ENCODE measurements at regions not wholly inside any gene's neighbourhood (a gene's known extent, or its start where the extent isn't known, plus 50 kb on each side); places are given as distances from the start of the nearest gene placed in this dataset.

DNA sequence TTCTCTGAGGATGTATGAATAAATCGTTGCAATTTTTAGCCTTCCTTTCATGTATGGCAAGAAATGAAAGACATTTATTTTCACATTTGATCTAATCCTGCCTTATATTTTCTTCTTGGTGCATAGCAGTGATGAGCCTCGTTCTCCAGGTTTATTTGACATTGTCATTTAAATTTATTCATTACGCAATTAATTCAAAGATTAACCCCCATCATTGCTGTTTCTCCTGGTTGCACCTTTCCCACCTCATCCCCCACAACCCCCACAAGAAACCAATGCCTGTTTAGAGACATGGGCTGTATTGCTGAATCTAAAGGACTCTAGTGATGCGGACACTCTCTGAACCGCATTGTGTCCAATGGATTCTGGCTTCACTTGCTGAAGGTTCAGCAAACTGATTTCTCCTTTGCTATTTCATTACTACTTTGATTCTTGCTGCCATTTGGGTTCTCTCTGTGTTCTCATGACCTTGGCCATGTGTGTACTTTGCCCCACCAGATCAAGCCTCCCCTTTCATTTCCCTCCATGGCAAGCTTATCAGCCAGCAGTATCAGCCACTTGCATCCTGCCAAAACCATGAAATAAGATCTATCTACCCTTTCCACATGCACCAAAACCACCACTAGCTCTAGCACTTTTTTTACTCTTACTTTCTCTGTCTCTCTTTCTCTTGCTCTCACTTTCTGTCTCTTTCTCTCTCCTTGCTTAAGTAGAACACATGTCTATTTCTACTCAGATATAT is 382.7 kb downstream of the GBE1 start:
- TF ChIP-seq, protein P1, sequence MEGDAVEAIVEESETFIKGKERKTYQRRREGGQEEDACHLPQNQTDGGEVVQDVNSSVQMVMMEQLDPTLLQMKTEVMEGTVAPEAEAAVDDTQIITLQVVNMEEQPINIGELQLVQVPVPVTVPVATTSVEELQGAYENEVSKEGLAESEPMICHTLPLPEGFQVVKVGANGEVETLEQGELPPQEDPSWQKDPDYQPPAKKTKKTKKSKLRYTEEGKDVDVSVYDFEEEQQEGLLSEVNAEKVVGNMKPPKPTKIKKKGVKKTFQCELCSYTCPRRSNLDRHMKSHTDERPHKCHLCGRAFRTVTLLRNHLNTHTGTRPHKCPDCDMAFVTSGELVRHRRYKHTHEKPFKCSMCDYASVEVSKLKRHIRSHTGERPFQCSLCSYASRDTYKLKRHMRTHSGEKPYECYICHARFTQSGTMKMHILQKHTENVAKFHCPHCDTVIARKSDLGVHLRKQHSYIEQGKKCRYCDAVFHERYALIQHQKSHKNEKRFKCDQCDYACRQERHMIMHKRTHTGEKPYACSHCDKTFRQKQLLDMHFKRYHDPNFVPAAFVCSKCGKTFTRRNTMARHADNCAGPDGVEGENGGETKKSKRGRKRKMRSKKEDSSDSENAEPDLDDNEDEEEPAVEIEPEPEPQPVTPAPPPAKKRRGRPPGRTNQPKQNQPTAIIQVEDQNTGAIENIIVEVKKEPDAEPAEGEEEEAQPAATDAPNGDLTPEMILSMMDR (IDR thresholded peaks at IDR 0.05; ENCODE audit: low read depth, low read length, missing control alignments), result no peak
- no peak for DNase-seq (ENCODE audit: extremely low read depth, low read depth)
- no peak overlapping the region for H3K4me3 ChIP-seq (replicated peaks; ENCODE audit: low read depth, low read length)

DNA sequence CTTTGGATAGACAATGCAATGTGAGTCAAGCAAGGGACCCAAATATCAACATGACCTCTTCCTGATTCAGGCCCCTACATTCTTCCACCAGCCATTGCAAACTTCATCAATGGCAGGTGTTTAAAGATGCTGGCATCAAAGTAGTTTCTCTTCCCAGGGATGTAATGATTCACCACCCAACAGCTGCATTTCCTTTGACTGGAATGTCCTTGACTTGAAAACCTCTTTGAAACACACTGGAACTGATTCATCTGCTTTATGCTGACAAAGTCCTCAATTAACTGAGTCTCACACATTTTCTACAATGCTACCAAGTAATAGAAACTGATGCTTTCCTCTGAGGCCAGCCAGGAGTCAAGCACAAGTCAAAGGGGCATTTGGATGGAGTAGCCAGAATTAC is 385.5 kb downstream of the GBE1 start:
- TF ChIP-seq, protein P1 (IDR thresholded peaks at IDR 0.05; ENCODE audit: low read depth, low read length, missing control alignments), result no peak
- no peak overlapping the region for H3K4me3 ChIP-seq (replicated peaks; ENCODE audit: low read depth, low read length)
- no peak for DNase-seq (ENCODE audit: extremely low read depth, low read depth)

DNA sequence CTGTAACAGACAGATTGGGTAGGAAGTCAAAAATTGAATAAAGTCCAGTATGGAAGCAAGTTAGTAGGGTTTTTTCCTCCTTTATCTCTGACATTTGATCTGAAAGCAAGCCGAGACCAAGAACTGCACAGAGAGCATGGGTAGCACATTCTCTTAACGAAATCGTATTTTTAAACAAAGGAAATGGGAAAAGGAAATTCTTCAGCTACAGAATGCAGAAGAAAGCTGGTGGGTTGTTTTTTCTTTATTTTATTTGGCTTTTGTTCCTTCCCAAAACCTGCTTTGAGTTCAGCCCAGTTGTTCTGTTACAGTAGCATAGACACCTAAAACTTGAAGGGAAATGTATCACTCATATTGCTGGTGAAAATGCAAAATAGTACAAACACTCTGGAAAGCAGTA is 397.0 kb downstream of the GBE1 start:
- no peak overlapping the region for H3K4me3 ChIP-seq (replicated peaks; ENCODE audit: low read depth, low read length)
- no peak for DNase-seq (ENCODE audit: extremely low read depth, low read depth)
- TF ChIP-seq, protein P1 (IDR thresholded peaks at IDR 0.05; ENCODE audit: low read depth, low read length, missing control alignments), result no peak

DNA sequence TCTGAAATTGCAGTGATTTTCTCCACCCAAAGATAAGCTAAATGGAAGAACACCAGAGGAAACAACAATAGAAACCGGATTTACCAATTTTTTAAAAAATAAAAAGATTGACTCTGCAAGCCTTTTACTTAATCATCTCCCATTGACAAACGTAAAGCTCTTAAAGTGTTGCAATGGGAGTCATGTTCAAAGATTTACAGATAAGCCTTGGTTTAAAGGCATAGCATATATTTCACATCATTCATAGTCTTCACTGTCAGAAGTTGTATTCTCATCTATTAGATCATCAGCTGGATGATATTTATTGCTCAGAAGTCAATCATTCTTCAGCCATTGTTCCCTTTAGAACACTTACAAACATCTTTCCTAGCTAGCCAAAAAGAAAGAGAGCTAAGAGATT is 397.6 kb downstream of the GBE1 start:
- DNase-seq (ENCODE audit: extremely low read depth, low read depth), result no peak

DNA sequence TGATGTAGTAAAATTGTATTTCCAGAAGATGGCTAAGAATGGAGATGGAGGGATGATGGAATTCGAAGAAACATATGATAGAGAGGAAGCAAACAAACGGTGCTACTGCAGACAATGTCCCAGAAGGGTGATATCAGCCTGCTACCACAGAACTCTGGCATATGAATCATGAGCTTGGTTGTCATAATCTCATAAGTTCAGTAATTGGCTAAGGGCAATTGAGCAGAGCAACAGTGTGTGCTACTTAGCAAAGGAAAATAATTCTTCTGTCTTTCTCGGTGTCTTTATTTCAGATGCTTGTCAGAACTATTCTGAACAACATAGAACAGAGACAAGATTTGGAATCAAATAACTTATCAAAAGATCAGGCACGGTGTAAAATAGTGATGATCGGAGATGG is 407.3 kb downstream of the GBE1 start:
- TF ChIP-seq, protein P1 (IDR thresholded peaks at IDR 0.05; ENCODE audit: low read depth, low read length, missing control alignments), result no peak
- DNase-seq (ENCODE audit: extremely low read depth, low read depth), result no peak
- no peak overlapping the region for H3K4me3 ChIP-seq (replicated peaks; ENCODE audit: low read depth, low read length)

More for the DNA sequence above, 397.6 kb downstream of the GBE1 start:
- TF ChIP-seq, protein P1 (IDR thresholded peaks at IDR 0.05; ENCODE audit: low read depth, low read length, missing control alignments), result no peak
- no peak overlapping the region for H3K4me3 ChIP-seq (replicated peaks; ENCODE audit: low read depth, low read length)

DNA sequence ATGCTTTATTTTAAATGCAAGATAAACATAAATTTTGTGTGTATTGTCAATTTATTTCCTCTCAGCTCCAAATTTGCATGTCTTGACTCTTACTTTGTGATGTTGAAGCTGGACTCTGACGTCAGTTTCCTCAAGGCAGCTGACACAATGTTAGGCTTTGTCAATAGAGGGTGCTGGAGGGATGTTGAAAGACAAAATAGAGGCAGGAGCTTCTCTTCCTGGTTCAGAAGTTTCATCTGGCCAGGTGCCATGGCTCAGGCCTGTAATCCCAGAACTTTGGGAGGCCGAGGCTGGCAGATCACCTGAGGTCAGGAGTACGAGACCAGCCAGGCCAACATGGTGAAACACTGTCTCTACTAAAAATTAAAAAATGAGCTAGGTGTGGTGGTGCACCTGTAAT is 408.6 kb downstream of the GBE1 start:
- TF ChIP-seq, protein P1 (IDR thresholded peaks at IDR 0.05; ENCODE audit: low read depth, low read length, missing control alignments), result no peak
- DNase-seq (ENCODE audit: extremely low read depth, low read depth), result no peak
- no peak overlapping the region for H3K4me3 ChIP-seq (replicated peaks; ENCODE audit: low read depth, low read length)
